HAP-1 (cell line): ENCODE measurements at regions not wholly inside any gene's neighbourhood (a gene's known extent, or its start where the extent isn't known, plus 50 kb on each side); places are given as distances from the start of the nearest gene placed in this dataset.

Experiments used
- DNase-seq, 2 experiments: peaks; one replicate each; pipeline ENCODE4 v3.0.0-alpha.2; 2016 to 2020; ENCODE audit warnings: low spot score in 2 of 2
- H3K27me3 ChIP-seq: fragments of 250-450 bp; sonication (Bioruptor Pico); 2 replicates; pipeline ENCODE4 v1.5.1; 2020; ENCODE audit warnings: low read depth, mild to moderate bottlenecking, moderate library complexity
- H3K36me3 ChIP-seq: fragments of 250-450 bp; sonication (Bioruptor Pico); replicated peaks from 2 replicates; pipeline ENCODE4 v1.5.1; 2020; ENCODE audit warnings: mild to moderate bottlenecking
- H3K4me1 ChIP-seq: fragments of 250-450 bp; sonication (Bioruptor Pico); 2 replicates; pipeline ENCODE4 v1.5.1; 2020; ENCODE audit warnings: mild to moderate bottlenecking
- H3K4me3 ChIP-seq: fragments of 250-450 bp; sonication (Bioruptor Pico); 2 replicates; pipeline ENCODE4 v1.5.1; 2020; ENCODE audit warnings: mild to moderate bottlenecking, moderate library complexity
- H3K9me3 ChIP-seq: fragments of 250-450 bp; sonication (Bioruptor Pico); 2 replicates; pipeline ENCODE4 v1.5.1; 2020; ENCODE audit warnings: mild to moderate bottlenecking, moderate library complexity
- in situ Hi-C: fragments of 300-500 bp; cut with MboI; formaldehyde crosslinking; loops from 3 replicates; pipeline ENCODE4 v1.14.3; 2020; ENCODE audit warnings: low sequenced_read_pairs, inconsistent platforms, mixed read lengths

- Histone ChIP-seq H3K36me3 (no peaks in the 10 kb centered on the region), H3K4me3 (no peak overlapping the region), H3K4me1 (no peaks in the 10 kb centered on the region), H3K9me3 (no peaks in the 10 kb centered on the region), H3K27me3 (no peaks in the 10 kb centered on the region)
- in situ Hi-C loops = no loop called here
- DNase-seq = no peak
Observed at GRCh38 chr10:105643660-105644059, 1002.6 kb downstream of the SORCS3 start.

GRCh38 chr10:105634281-105634680 is 993.2 kb downstream of the SORCS3 start:
- Histone ChIP-seq H3K9me3 (no peaks in the 10 kb centered on the region), H3K4me1 (no peaks in the 10 kb centered on the region), H3K36me3 (no peaks in the 10 kb centered on the region), H3K27me3 (no peaks in the 10 kb centered on the region), H3K4me3 (no peak overlapping the region)
- in situ Hi-C loops = no loop called here
- DNase-seq = no peak

DNA sequence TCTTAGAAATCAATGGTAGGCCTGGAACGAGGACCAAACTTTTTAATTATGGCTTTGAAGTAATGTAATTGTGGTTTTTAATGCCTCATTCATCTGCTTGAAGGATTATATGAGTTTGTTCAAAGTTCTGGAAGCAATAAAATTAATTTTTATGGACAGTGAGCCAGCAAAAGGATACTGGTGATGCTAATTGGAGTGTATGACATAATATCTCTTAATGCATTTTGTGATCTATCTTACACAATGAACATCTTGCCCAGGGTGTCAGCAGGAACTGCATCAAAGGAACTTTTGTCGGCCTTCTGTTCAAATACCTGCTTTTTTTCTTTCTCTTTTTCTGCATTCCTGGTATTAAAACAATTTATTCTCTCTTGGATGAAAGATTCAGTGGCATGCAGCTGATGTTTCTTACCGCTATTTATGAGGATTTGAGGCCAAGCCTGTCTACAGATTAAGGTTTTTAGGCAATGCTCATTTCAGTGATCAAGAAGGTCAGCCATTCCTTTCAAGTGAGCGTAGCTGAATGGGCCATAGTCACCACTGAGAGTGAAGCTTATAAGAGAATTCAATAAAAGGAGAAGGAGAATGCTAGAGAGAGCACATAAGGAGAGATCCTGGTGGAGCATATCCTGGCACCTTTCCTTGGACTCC is 974.8 kb downstream of the SORCS3 start:
- H3K27me3 ChIP-seq = no peaks in the 10 kb centered on the region
- H3K4me3 ChIP-seq = no peak overlapping the region
- no peaks in the 10 kb centered on the region for H3K9me3 ChIP-seq
- no peaks in the 10 kb centered on the region for H3K36me3 ChIP-seq
- no peaks in the 10 kb centered on the region for H3K4me1 ChIP-seq
- in situ Hi-C loops = no loop called here
- no peak for DNase-seq

GRCh38 chr10:105611244-105611798 is 970.2 kb downstream of the SORCS3 start:
- in situ Hi-C loops = no loop called here
- Histone ChIP-seq H3K36me3 (no peaks in the 10 kb centered on the region), H3K9me3 (no peaks in the 10 kb centered on the region), H3K4me3 (no peak overlapping the region), H3K4me1 (no peaks in the 10 kb centered on the region), H3K27me3 (no peaks in the 10 kb centered on the region)
- DNase-seq = no peak

GRCh38 chr10:105609451-105609850 is 968.4 kb downstream of the SORCS3 start:
- H3K27me3 ChIP-seq = no peaks in the 10 kb centered on the region
- H3K4me3 ChIP-seq = no peak overlapping the region
- H3K4me1 ChIP-seq = no peaks in the 10 kb centered on the region
- no peaks in the 10 kb centered on the region for H3K36me3 ChIP-seq
- no peak for DNase-seq
- in situ Hi-C loops = no loop called here
- H3K9me3 ChIP-seq = no peaks in the 10 kb centered on the region

- H3K36me3 ChIP-seq = no peaks in the 10 kb centered on the region
Observed at GRCh38 chr10:105605918-105606317, 964.8 kb downstream of the SORCS3 start.

DNA sequence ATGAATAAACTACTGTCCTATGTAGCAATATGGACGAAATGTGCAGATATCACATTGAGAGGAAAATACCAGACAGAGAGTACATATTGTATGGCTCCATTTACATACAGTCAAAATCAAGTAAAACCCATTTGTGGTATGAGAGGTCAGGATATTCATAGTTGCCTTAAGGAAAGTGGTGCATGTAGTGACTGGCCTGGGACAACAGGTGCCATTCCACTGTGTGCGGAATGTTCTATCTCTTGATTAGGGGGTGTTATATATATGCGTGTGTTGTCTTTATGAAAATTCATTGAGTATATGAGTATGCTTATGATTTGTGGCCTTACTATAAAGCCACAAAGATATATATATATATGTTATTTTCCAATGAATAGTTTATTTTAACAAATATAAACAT is 964.0 kb downstream of the SORCS3 start:
- in situ Hi-C loops = no loop called here

More at GRCh38 chr10:105605918-105606317, 964.8 kb downstream of the SORCS3 start:
- in situ Hi-C loops = no loop called here
- Histone ChIP-seq H3K4me3 (no peak overlapping the region), H3K9me3 (no peaks in the 10 kb centered on the region), H3K27me3 (no peaks in the 10 kb centered on the region), H3K4me1 (no peaks in the 10 kb centered on the region)
- DNase-seq = peak in 1 of 2 experiments; percentile 11

GRCh38 chr10:105598207-105598606 is 957.1 kb downstream of the SORCS3 start:
- Histone ChIP-seq H3K36me3 (no peaks in the 10 kb centered on the region), H3K4me1 (no peaks in the 10 kb centered on the region), H3K4me3 (no peak overlapping the region), H3K27me3 (no peaks in the 10 kb centered on the region), H3K9me3 (no peaks in the 10 kb centered on the region)
- DNase-seq = no peak
- in situ Hi-C loops = no loop called here

More for the DNA sequence above, 964.0 kb downstream of the SORCS3 start:
- no peak overlapping the region for H3K4me3 ChIP-seq
- H3K9me3 ChIP-seq = no peaks in the 10 kb centered on the region
- no peaks in the 10 kb centered on the region for H3K36me3 ChIP-seq
- no peaks in the 10 kb centered on the region for H3K4me1 ChIP-seq
- DNase-seq = no peak
- no peaks in the 10 kb centered on the region for H3K27me3 ChIP-seq

- H3K36me3 ChIP-seq = no peaks in the 10 kb centered on the region
Observed at GRCh38 chr10:105597312-105597711, 956.2 kb downstream of the SORCS3 start.

DNA sequence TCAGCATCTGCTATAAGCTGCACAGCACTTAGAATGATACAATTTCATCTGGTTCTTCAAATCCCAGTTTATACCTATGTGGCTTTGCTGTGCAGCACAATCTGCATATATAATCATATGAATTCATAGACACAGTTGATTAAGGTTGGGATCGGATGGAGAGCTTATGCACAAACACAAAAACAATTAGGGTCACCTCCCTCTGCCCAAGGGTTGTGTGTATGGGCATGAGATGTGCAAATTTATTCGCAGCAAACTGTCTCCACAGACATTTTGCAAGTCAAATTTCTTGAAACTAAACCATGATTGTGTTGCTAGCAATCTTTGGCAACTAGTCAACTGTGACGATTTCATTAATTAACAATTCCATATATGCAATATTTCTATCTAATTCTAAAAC is 955.7 kb downstream of the SORCS3 start:
- Histone ChIP-seq H3K9me3 (no peaks in the 10 kb centered on the region), H3K4me3 (no peak overlapping the region), H3K4me1 (no peaks in the 10 kb centered on the region), H3K36me3 (no peaks in the 10 kb centered on the region), H3K27me3 (no peaks in the 10 kb centered on the region)
- in situ Hi-C loops = no loop called here
- no peak for DNase-seq

More at GRCh38 chr10:105597312-105597711, 956.2 kb downstream of the SORCS3 start:
- DNase-seq = no peak
- in situ Hi-C loops = no loop called here
- Histone ChIP-seq H3K9me3 (no peaks in the 10 kb centered on the region), H3K4me1 (no peaks in the 10 kb centered on the region), H3K27me3 (no peaks in the 10 kb centered on the region), H3K4me3 (no peak overlapping the region)

DNA sequence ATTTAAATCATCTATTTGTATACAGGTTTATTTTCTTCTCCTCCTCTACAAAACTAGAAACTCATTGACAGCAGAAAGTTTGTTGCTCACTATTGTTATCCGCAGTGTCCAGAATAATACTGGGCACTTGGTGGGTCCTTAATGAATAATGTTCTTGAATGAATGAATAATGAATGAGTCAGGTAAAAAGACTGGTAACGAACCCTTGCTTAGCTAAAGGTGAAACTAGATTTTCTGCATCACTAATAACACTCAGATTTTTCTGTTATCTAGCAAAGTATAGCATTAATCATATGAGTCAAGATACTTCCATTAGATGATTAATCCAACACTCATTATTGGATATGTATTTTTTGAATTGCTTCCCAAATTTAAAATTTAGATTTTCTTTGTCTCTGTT is 953.2 kb downstream of the SORCS3 start:
- no peak for DNase-seq
- H3K9me3 ChIP-seq = no peaks in the 10 kb centered on the region
- H3K4me3 ChIP-seq = no peak overlapping the region
- no peaks in the 10 kb centered on the region for H3K27me3 ChIP-seq
- H3K4me1 ChIP-seq = no peaks in the 10 kb centered on the region
- in situ Hi-C loops = no loop called here
- H3K36me3 ChIP-seq = no peaks in the 10 kb centered on the region

- in situ Hi-C loops = no loop called here
Observed at GRCh38 chr10:105592468-105592867, 951.4 kb downstream of the SORCS3 start.

GRCh38 chr10:105586451-105587098 is 945.5 kb downstream of the SORCS3 start:
- no peaks in the 10 kb centered on the region for H3K36me3 ChIP-seq
- in situ Hi-C loops = no loop called here
- H3K9me3 ChIP-seq = no peaks in the 10 kb centered on the region
- no peaks in the 10 kb centered on the region for H3K27me3 ChIP-seq
- no peaks in the 10 kb centered on the region for H3K4me1 ChIP-seq
- no peak for DNase-seq
- H3K4me3 ChIP-seq = no peak overlapping the region

More at GRCh38 chr10:105592468-105592867, 951.4 kb downstream of the SORCS3 start:
- Histone ChIP-seq H3K4me3 (no peak overlapping the region), H3K27me3 (no peaks in the 10 kb centered on the region), H3K4me1 (no peaks in the 10 kb centered on the region), H3K36me3 (no peaks in the 10 kb centered on the region), H3K9me3 (no peaks in the 10 kb centered on the region)
- DNase-seq = no peak

- no peaks in the 10 kb centered on the region for H3K9me3 ChIP-seq
- H3K36me3 ChIP-seq = no peaks in the 10 kb centered on the region
- no peak overlapping the region for H3K4me3 ChIP-seq
- H3K27me3 ChIP-seq = no peaks in the 10 kb centered on the region
- no peak for DNase-seq
- H3K4me1 ChIP-seq = no peaks in the 10 kb centered on the region
- in situ Hi-C loops = no loop called here
Observed at GRCh38 chr10:105585753-105586152, 944.7 kb downstream of the SORCS3 start.
